Mammary epithelial cell (primary cell): ENCODE measurements at regions not wholly inside any gene's neighbourhood (a gene's known extent, or its start where the extent isn't known, plus 50 kb on each side); places are given as distances from the start of the nearest gene placed in this dataset.

ENCODE experiments used
- CTCF ChIP-seq, 2 donors: IDR thresholded peaks in 1 of 2; conservative IDR thresholded peaks in 1 of 2; 2 replicates each; pipeline ENCODE4 v1.5.1; 2011 to 2012; ENCODE audit warnings: inconsistent platforms in 2 of 2, low read length in 2 of 2, mild to moderate bottlenecking in 2 of 2, control low read depth in 1 of 2, low read depth in 1 of 2; ENCODE audit not compliant: insufficient read depth in 1 of 2; ENCODE audit errors: extremely low read depth in 1 of 2
- EZH2 ChIP-seq: IDR thresholded peaks from 2 replicates; pipeline ENCODE4 v1.6.1; 2012; ENCODE audit warnings: low read length, inconsistent platforms, borderline replicate concordance

- TF ChIP-seq CTCF (conservative IDR thresholded peaks at IDR 0.05 in 1 of 2, IDR thresholded peaks at IDR 0.05 in 1 of 2; ENCODE audit: extremely low read depth in 1 of 2, insufficient read depth in 1 of 2, low read depth in 1 of 2, low read length in 2 of 2) (no peak), EZH2 (no peak)
These were observed 579.0 kb downstream of the MFSD1 start for GRCh38 chr3:159380891-159381290.
